OCI-LY1 (cell line): ENCODE measurements at regions not wholly inside any gene's neighbourhood (a gene's known extent, or its start where the extent isn't known, plus 50 kb on each side); places are given as distances from the start of the nearest gene placed in this dataset.

Experiments
- CTCF ChIP-seq: fragments of 200-600 bp; sonication (generic), shearing (Covaris generic); IDR thresholded peaks from 2 replicates; pipeline ENCODE4 v1.5.1; 2017; ENCODE audit warnings: mild to moderate bottlenecking, antibody characterized with exemption, low read length, moderate library complexity, mixed read lengths
- EZH2 ChIP-seq: fragments of 200-600 bp; sonication (generic), shearing (Covaris generic); IDR thresholded peaks from 2 replicates; pipeline ENCODE4 v1.8.0; 2017; ENCODE audit warnings: borderline replicate concordance, mixed run types, mild to moderate bottlenecking, antibody characterized with exemption, low read length, moderate library complexity, mixed read lengths

- TF ChIP-seq CTCF (no peak), EZH2 (no peak)
Measured at GRCh38 chr13:26973295-26973694, 198.3 kb downstream of the USP12 start.
